ENCODE measurements at regions not wholly inside any gene's neighbourhood (a gene's known extent, or its start where the extent isn't known, plus 50 kb on each side); places are given as distances from the start of the nearest gene placed in this dataset.

- no peak for DNase-seq
Observed at GRCh38 chr4:1459722-1460511, 53.7 kb upstream of the NKX1-1 start.

GRCh38 chr4:1459081-1459721, 53.0 kb upstream of the NKX1-1 start:
- DNase-seq, result no peak

- DNase-seq, result no peak
Observed at GRCh38 chr4:1458581-1458980, 52.3 kb upstream of the NKX1-1 start.
